Upper lobe of right lung (tissue), 1 donor: ENCODE measurements at regions not wholly inside any gene's neighbourhood (a gene's known extent, or its start where the extent isn't known, plus 50 kb on each side); places are given as distances from the start of the nearest gene placed in this dataset.

Experiments
- ATAC-seq: fragments of 200-7000 bp; cut with Tn5 transposase; one replicate; pipeline ENCODE4 v1.9.1; 2020; ENCODE audit warnings: mild to moderate bottlenecking, moderate library complexity
- DNase-seq: peaks from one replicate; pipeline ENCODE4 v3.0.0-alpha.2; 2020
- H3K27ac ChIP-seq: fragments of 200-600 bp; one replicate; pipeline ENCODE4 v1.8.0; 2022
- H3K27me3 ChIP-seq: fragments of 200-600 bp; one replicate; pipeline ENCODE4 v1.8.0; 2022; ENCODE audit warnings: mild to moderate bottlenecking
- H3K36me3 ChIP-seq: fragments of 200-600 bp; one replicate; pipeline ENCODE4 v1.8.0; 2022
- H3K4me1 ChIP-seq: fragments of 200-600 bp; one replicate; pipeline ENCODE4 v1.8.0; 2022
- H3K4me3 ChIP-seq: fragments of 200-600 bp; one replicate; pipeline ENCODE4 v1.8.0; 2022; ENCODE audit warnings: mild to moderate bottlenecking
- H3K9me3 ChIP-seq: fragments of 200-600 bp; one replicate; pipeline ENCODE4 v1.8.0; 2022
- CTCF ChIP-seq: fragments of 200-600 bp; IDR thresholded peaks from one replicate; pipeline ENCODE4 v1.8.0; 2022; ENCODE audit warnings: antibody characterized with exemption
- intact Hi-C: fragments of 100-400 bp; cut with DNase I; formaldehyde crosslinking; loops from one replicate; pipeline ENCODE4 v1.11.0; 2022
- donor health status: DM: no; HTN: yes; CAD: no; lungs with severe emphysema.

- no peaks in the 10 kb centered on the region for H3K9me3 ChIP-seq
- no peak overlapping the region for H3K27ac ChIP-seq
- no peak for ATAC-seq
- intact Hi-C loops = no loop called here
- no peaks in the 10 kb centered on the region for H3K4me1 ChIP-seq
- no peak for DNase-seq
- TF ChIP-seq CTCF = no peak
- no peaks in the 10 kb centered on the region for H3K27me3 ChIP-seq
- H3K4me3 ChIP-seq = no peak overlapping the region
- no peaks in the 10 kb centered on the region for H3K36me3 ChIP-seq
These were observed 546.9 kb upstream of the CFAP20DC start for GRCh38 chr3:59596741-59597140.

- Histone ChIP-seq H3K4me1 (no peaks in the 10 kb centered on the region), H3K27me3 (no peaks in the 10 kb centered on the region), H3K9me3 (no peaks in the 10 kb centered on the region), H3K36me3 (no peaks in the 10 kb centered on the region), H3K4me3 (no peak overlapping the region), H3K27ac (no peak overlapping the region)
- intact Hi-C loops = no loop called here
- DNase-seq = no peak
- no peak for ATAC-seq
- no peak for TF ChIP-seq CTCF
These were observed 546.0 kb upstream of the CFAP20DC start for GRCh38 chr3:59595830-59596229.

DNA sequence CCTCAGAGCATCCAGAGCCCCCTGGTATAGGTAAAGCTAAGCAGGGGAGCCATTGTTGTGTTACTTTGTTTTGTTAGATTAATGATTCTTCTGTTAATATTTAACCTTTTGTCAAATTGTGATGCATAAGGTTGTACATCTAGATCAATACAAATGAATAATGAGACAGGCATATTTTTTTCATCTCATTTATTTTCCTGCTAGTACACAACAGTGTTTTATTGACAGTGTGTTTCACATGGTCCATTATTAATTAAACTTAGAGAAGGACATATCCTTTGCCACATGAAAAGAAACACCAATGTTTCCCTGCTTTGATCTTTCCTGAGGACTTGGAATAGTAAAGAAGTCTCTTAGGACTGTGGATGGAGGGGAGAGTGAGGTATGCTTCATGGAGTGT is 543.6 kb upstream of the CFAP20DC start:
- no peak for DNase-seq
- H3K27me3 ChIP-seq = no peaks in the 10 kb centered on the region
- intact Hi-C loops = no loop called here
- H3K9me3 ChIP-seq = no peaks in the 10 kb centered on the region
- H3K36me3 ChIP-seq = no peaks in the 10 kb centered on the region
- TF ChIP-seq CTCF = no peak
- H3K4me1 ChIP-seq = no peaks in the 10 kb centered on the region
- no peak overlapping the region for H3K27ac ChIP-seq
- H3K4me3 ChIP-seq = no peak overlapping the region
- ATAC-seq = no peak

DNA sequence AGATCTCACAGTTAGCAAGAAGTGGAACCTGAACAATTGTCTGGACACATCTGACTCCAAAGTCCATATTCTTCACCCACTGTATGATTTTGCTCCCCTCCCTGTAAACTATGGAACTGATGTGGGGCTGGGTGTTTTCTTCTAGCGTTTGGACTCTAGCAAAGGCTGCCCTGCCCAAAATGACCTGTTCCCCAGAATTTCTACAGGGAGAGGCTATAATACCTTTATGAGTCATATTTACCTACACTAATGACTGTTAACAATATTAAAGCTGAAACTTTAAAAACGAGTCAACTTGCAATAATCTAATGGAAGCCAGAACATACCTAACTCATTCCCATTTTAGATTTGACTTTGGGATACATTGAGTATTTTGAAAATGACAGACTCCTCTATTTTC is 531.2 kb upstream of the CFAP20DC start:
- H3K9me3 ChIP-seq = no peaks in the 10 kb centered on the region
- H3K4me3 ChIP-seq = no peak overlapping the region
- no peaks in the 10 kb centered on the region for H3K27me3 ChIP-seq
- ATAC-seq (no peak), DNase-seq (no peak)
- TF ChIP-seq CTCF = no peak
- no peak overlapping the region for H3K27ac ChIP-seq
- no peaks in the 10 kb centered on the region for H3K4me1 ChIP-seq
- intact Hi-C loops = no loop called here
- H3K36me3 ChIP-seq = no peaks in the 10 kb centered on the region

GRCh38 chr3:59580499-59580898 is 530.7 kb upstream of the CFAP20DC start:
- no peak overlapping the region for H3K4me3 ChIP-seq
- intact Hi-C loops = no loop called here

More at GRCh38 chr3:59580499-59580898, 530.7 kb upstream of the CFAP20DC start:
- Histone ChIP-seq H3K9me3 (no peaks in the 10 kb centered on the region), H3K36me3 (no peaks in the 10 kb centered on the region), H3K4me1 (no peaks in the 10 kb centered on the region), H3K27ac (no peak overlapping the region), H3K27me3 (no peaks in the 10 kb centered on the region)
- no peak for TF ChIP-seq CTCF
- DNase-seq (no peak), ATAC-seq (no peak)
